ENCODE measurements at regions not wholly inside any gene's neighbourhood (a gene's known extent, or its start where the extent isn't known, plus 50 kb on each side); places are given as distances from the start of the nearest gene placed in this dataset.

DNA sequence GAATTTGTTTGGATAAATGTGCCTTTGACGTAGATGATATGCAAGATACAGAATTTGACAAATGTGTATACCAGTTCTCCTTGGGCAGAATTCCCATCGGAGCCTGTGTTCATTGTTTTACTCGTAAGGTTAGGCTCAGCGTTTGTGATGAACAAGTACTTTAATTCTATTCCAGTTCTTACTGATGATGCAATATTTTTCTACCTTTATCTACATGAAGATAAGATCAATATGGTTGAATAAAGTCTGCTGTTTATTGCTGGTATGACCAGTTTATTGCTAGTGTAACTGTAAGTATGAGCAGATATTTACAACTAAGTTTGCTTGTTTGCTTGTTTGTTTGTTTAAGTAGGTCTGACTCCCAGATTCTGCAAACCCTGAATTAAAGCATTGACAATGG is 145.4 kb upstream of the ADARB2 start:
- TF ChIP-seq, protein P1, sequence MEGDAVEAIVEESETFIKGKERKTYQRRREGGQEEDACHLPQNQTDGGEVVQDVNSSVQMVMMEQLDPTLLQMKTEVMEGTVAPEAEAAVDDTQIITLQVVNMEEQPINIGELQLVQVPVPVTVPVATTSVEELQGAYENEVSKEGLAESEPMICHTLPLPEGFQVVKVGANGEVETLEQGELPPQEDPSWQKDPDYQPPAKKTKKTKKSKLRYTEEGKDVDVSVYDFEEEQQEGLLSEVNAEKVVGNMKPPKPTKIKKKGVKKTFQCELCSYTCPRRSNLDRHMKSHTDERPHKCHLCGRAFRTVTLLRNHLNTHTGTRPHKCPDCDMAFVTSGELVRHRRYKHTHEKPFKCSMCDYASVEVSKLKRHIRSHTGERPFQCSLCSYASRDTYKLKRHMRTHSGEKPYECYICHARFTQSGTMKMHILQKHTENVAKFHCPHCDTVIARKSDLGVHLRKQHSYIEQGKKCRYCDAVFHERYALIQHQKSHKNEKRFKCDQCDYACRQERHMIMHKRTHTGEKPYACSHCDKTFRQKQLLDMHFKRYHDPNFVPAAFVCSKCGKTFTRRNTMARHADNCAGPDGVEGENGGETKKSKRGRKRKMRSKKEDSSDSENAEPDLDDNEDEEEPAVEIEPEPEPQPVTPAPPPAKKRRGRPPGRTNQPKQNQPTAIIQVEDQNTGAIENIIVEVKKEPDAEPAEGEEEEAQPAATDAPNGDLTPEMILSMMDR (conservative IDR thresholded peaks at IDR 0.05; ENCODE audit: low read length) = no peak
- TF ChIP-seq EZH2phosphoT487 (IDR thresholded peaks at IDR 0.05; ENCODE audit: borderline replicate concordance, low read depth, low read length) = no peak
